ES-I3 (cell line): ENCODE measurements at regions not wholly inside any gene's neighbourhood (a gene's known extent, or its start where the extent isn't known, plus 50 kb on each side); places are given as distances from the start of the nearest gene placed in this dataset.
"Not testable (repeated sequence)": the region's sequence is repeated elsewhere in the genome, so short reads cannot be mapped to it uniquely, and the experiment has no call there.

Experiments
- H3K36me3 ChIP-seq: 2 replicates; pipeline ENCODE4 v1.6.1; 2013; ENCODE audit warnings: mild to moderate bottlenecking, low read length, control low read depth, moderate library complexity; ENCODE audit not compliant: insufficient read depth
- H3K4me1 ChIP-seq: 2 replicates; pipeline ENCODE4 v1.6.1; 2013; ENCODE audit warnings: mild to moderate bottlenecking, control low read depth, low read length; ENCODE audit not compliant: insufficient read depth
- H3K9ac ChIP-seq: 2 replicates; pipeline ENCODE4 v1.6.1; 2013; ENCODE audit warnings: low read depth, mild to moderate bottlenecking, low read length, moderate library complexity
- H3K9me3 ChIP-seq: 2 replicates; pipeline ENCODE4 v1.6.1; 2013; ENCODE audit warnings: mild to moderate bottlenecking, low read length, moderate library complexity; ENCODE audit not compliant: control insufficient read depth, insufficient read depth

- H3K9ac ChIP-seq, H3K36me3 ChIP-seq, H3K9me3 ChIP-seq, H3K4me1 ChIP-seq: not testable (repeated sequence)
These were observed 213.1 kb downstream of the LMLN start for GRCh38 chr3:198173080-198173479.

- not testable (repeated sequence) for H3K9me3 ChIP-seq, H3K9ac ChIP-seq, H3K36me3 ChIP-seq, H3K4me1 ChIP-seq
These were observed 214.0 kb downstream of the LMLN start for GRCh38 chr3:198173929-198174574.
